Tibial artery (tissue), 4 donors: ENCODE measurements at regions not wholly inside any gene's neighbourhood (a gene's known extent, or its start where the extent isn't known, plus 50 kb on each side); places are given as distances from the start of the nearest gene placed in this dataset.
"Not testable (repeated sequence)": the region's sequence is repeated elsewhere in the genome, so short reads cannot be mapped to it uniquely, and the experiment has no call there.

ENCODE experiments used
- DNase-seq, 2 donors: peaks; one replicate each; pipeline ENCODE4 v3.0.0-alpha.2; 2019
- H3K27ac ChIP-seq, 2 donors: fragments of 200-600 bp; sonication (generic) in 1 of 2; 1 replicate in 1 of 2; 2 replicates in 1 of 2; pipeline ENCODE4 v1.5.1; 2018 to 2019; ENCODE audit warnings: mild to moderate bottlenecking in 1 of 2
- H3K27me3 ChIP-seq, 2 donors: fragments of 200-600 bp; sonication (generic) in 1 of 2; one replicate each; pipeline versions ENCODE4 v1.5.1 to v1.6.0; 2016 to 2019
- H3K36me3 ChIP-seq, 3 donors: fragments of 200-600 bp; sonication (generic) in 2 of 3; one replicate each; pipeline ENCODE4 v1.5.1; 2016 to 2019; ENCODE audit warnings: mild to moderate bottlenecking in 2 of 3
- H3K4me1 ChIP-seq, 4 donors: fragments of 200-600 bp; sonication (generic) in 2 of 4; 1 replicate in 3 of 4; 2 replicates in 1 of 4; pipeline ENCODE4 v1.5.1; 2016 to 2019
- H3K4me3 ChIP-seq, 2 donors: fragments of 200-600 bp; sonication (generic) in 1 of 2; 1 replicate in 1 of 2; 2 replicates in 1 of 2; pipeline ENCODE4 v1.5.1; 2018 to 2019; ENCODE audit warnings: mild to moderate bottlenecking in 2 of 2
- H3K9me3 ChIP-seq, 3 donors: fragments of 200-600 bp; sonication (generic) in 1 of 3; one replicate each; pipeline ENCODE4 v1.5.1; 2016 to 2019
- intact Hi-C: fragments of 100-400 bp; cut with DNase I; formaldehyde crosslinking; loops from one replicate; pipeline ENCODE4 v1.15.0; 2023; ENCODE audit warnings: low total_unique reads
- TF ChIP-seq, protein P1 (sequence below), 2 experiments: fragments of 200-600 bp in 1 of 2; fragments of 450-650 bp in 1 of 2; IDR thresholded peaks; one replicate each; pipeline ENCODE4 v1.5.1; 2017 to 2019; ENCODE audit warnings: antibody characterized with exemption in 2 of 2, mild to moderate bottlenecking in 1 of 2, moderate library complexity in 1 of 2

DNA sequence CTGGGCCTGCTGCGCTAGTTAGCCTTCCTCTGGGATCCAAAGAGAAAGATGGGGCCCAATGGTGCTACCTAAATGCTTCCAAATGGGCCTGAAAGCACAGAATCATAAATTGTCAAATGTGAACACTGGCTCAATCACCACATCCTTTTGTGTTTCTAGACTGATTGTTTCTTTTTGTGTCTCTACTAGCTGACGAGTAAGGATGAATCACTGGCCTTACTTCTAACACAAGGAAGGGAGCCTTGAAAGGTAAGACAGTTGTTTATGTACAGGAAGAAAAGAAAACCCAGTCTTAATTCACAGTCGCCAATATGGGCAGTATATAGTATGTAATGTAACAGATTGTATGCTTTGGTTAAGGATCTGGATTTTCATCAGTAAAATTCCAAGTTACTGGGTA is 89.5 kb downstream of the ZNF92 start:
- Histone ChIP-seq H3K27me3 (no peaks in the 10 kb centered on the region), H3K9me3 (no peaks in the 10 kb centered on the region), H3K36me3 (no peaks in the 10 kb centered on the region), H3K4me1 (peaks cover 0 to 4% (median 0%) of the 10 kb centered on the region in 4 donors), H3K4me3 (no peak overlapping the region), H3K27ac (no peak overlapping the region)
- intact Hi-C loops = no loop called here
- TF ChIP-seq, protein P1, sequence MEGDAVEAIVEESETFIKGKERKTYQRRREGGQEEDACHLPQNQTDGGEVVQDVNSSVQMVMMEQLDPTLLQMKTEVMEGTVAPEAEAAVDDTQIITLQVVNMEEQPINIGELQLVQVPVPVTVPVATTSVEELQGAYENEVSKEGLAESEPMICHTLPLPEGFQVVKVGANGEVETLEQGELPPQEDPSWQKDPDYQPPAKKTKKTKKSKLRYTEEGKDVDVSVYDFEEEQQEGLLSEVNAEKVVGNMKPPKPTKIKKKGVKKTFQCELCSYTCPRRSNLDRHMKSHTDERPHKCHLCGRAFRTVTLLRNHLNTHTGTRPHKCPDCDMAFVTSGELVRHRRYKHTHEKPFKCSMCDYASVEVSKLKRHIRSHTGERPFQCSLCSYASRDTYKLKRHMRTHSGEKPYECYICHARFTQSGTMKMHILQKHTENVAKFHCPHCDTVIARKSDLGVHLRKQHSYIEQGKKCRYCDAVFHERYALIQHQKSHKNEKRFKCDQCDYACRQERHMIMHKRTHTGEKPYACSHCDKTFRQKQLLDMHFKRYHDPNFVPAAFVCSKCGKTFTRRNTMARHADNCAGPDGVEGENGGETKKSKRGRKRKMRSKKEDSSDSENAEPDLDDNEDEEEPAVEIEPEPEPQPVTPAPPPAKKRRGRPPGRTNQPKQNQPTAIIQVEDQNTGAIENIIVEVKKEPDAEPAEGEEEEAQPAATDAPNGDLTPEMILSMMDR (IDR thresholded peaks at IDR 0.05) = no peak
- DNase-seq = no peak

DNA sequence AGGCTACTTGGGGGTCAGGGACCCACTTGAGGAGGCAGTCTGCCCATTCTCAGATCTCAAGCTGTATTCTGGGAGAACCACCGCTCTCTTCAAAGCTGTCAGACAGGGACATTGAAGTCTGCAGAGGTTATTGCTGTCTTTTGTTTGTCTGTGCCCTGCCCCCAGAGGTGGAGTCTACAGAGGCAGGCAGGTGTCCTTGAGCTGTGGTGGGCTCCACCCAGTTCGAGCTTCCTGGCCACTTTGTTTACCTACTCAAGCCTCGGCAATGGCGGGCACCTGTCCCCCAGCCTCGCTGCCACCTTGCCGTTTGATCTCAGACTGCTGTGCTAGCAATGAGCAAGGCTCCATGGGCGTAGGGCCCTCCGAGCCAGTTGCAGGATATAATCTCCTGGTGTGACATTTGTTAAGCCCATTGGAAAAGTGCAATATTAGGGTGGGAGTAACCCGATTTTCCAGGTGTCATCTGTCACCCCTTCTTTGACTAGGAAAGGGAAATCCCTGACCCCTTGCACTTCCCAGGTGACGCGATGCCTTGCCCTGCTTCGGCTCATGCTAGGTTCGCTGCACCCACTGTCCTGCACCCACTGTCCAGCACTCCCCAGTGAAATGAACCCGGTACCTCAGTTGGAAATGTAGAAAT is 96.4 kb downstream of the ZNF92 start:
- H3K4me3 ChIP-seq, intact Hi-C loops, H3K27ac ChIP-seq, H3K9me3 ChIP-seq, H3K4me1 ChIP-seq, H3K27me3 ChIP-seq, H3K36me3 ChIP-seq, DNase-seq: not testable (repeated sequence)

DNA sequence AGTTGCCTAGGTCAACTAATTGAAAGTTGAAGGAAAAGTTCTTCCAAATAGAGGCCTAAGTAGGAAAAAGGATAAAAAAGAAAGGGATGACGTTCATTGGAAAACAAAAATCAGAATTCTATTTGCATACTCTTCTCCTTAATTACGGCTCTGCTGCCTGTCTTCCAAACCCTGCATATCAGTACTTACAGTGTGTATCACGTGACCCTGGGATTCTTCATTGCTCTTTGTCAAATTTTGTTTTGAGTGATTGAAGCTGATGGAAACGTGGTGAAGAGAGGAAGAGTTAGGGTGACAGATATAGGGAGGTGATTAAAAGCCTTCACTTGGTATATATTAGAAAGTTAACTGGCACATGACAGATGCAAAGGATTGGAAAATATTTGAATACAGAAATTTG is 97.9 kb downstream of the ZNF92 start:
- no peak overlapping the region for H3K27ac ChIP-seq
- intact Hi-C loops = no loop called here
- no peak for DNase-seq
- TF ChIP-seq, protein P1 (IDR thresholded peaks at IDR 0.05) = no peak
- no peaks in the 10 kb centered on the region for H3K9me3 ChIP-seq
- no peak overlapping the region for H3K4me3 ChIP-seq
- no peaks in the 10 kb centered on the region for H3K4me1 ChIP-seq
- H3K27me3 ChIP-seq = no peaks in the 10 kb centered on the region
- no peaks in the 10 kb centered on the region for H3K36me3 ChIP-seq

DNA sequence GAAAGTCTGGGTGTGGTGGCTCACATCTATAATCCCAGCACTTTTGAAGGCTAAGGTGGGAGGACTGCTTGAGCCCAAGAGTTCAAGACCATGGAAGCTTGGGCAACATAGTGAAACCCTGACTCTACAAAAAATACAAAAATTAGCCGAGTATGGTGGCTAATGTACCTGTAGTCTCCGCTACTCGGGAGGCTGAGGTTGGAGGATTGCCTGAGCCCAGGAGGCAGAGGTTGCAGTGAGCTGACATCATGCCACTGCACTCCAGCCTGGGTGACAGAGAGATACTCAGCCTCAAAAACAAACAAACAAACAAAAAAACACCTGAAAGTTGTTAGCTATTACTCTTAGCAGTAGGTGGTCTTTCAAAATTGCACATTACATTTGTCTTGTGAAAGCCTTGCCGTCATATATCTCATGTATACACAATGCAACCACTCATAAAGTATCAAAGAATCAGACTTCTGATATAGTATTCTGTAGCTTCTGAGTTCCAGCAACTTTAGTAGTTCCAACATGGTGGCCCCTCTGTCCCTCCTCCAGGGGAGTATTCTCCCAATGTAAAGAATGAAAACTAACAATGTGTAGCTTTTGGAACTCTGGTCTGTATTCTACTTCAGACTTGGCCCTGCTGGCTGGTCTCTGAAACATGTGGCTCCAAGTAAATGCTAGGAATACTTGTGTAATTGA is 101.5 kb downstream of the ZNF92 start:
- TF ChIP-seq, protein P1 (IDR thresholded peaks at IDR 0.05) = no peak
- H3K4me3 ChIP-seq = no peak overlapping the region
- DNase-seq = no peak
- H3K4me1 ChIP-seq = no peaks in the 10 kb centered on the region
- no peaks in the 10 kb centered on the region for H3K9me3 ChIP-seq
- no peaks in the 10 kb centered on the region for H3K27me3 ChIP-seq
- no peak overlapping the region for H3K27ac ChIP-seq
- intact Hi-C loops = no loop called here
- H3K36me3 ChIP-seq = no peaks in the 10 kb centered on the region

DNA sequence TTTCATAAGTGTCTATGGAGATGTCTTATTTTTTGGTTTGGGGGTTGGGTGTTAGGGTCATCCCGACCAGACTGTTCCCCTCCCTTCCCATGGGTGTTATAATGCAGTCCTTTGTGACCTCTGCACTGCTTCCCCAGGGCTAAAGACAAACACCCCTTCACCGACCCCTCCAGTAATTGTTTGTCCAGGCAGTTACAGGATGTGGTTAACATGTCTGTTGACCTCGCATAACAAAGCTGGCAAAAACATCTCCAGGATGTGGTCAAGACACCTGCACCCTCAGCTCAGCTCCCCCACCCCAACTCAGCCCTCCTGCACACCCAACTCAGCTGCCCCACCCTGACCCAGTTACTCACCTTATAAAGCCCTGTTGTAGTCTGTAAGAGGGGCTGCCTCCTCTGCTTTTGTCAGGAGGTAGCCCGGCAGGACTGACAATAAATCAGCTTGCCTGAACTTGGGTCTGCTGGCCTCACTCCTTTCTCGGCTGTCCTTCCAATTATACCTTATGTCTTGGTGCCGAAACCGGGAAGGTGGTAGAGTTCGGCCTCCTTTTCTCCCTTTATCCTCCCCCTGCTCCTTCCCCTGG is 102.2 kb downstream of the ZNF92 start:
- Histone ChIP-seq H3K9me3 (no peaks in the 10 kb centered on the region), H3K27ac (no peak overlapping the region)

DNA sequence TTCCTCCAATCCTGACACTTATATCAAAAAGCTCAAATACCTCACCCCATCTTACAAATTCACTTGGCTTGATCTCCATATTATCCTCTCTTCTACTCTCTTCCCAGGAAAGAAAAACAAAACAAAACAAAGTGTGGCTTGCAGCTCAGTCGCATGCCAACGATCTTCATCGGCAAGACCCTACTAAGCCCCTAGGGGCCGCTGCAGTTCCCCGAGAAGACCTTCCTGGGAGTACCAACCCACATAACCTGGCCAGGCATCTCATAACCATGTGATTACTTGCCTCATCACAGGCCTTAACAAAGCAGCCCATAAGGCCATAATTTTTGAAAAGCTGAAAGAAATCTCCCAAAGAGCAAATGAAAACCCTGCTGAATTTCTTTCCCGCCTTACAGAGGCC is 103.7 kb downstream of the ZNF92 start:
- Histone ChIP-seq H3K4me1 (no peaks in the 10 kb centered on the region), H3K36me3 (no peaks in the 10 kb centered on the region), H3K27me3 (no peaks in the 10 kb centered on the region), H3K27ac (no peak overlapping the region), H3K9me3 (no peaks in the 10 kb centered on the region), H3K4me3 (no peak overlapping the region)
- TF ChIP-seq, protein P1 (IDR thresholded peaks at IDR 0.05) = no peak
- intact Hi-C loops = no loop called here
- DNase-seq = no peak

More for the DNA sequence above, 102.2 kb downstream of the ZNF92 start:
- DNase-seq = no peak
- no peaks in the 10 kb centered on the region for H3K4me1 ChIP-seq
- TF ChIP-seq, protein P1 (IDR thresholded peaks at IDR 0.05) = no peak
- H3K27me3 ChIP-seq = no peaks in the 10 kb centered on the region
- intact Hi-C loops = no loop called here
- no peaks in the 10 kb centered on the region for H3K36me3 ChIP-seq
- no peak overlapping the region for H3K4me3 ChIP-seq
